HepG2 (cell line): ENCODE measurements at regions not wholly inside any gene's neighbourhood (a gene's known extent, or its start where the extent isn't known, plus 50 kb on each side); places are given as distances from the start of the nearest gene placed in this dataset.

Source experiments
- ARNT2 ChIP-seq: sonication (generic); formaldehyde crosslinking; IDR thresholded peaks from 2 replicates; pipeline ENCODE4 v1.8.0; 2022; ENCODE audit warnings: mild to moderate bottlenecking, low read depth, missing genetic modification reagents, moderate library complexity
- CBX1 ChIP-seq: IDR thresholded peaks from one replicate; pipeline ENCODE4 v1.6.1; 2016; ENCODE audit warnings: antibody characterized with exemption, low read depth
- FOXK1 ChIP-seq: sonication (generic); formaldehyde crosslinking; IDR thresholded peaks from 2 replicates; pipeline ENCODE4 v1.4.0; 2020; ENCODE audit warnings: low read depth, missing genetic modification reagents, borderline replicate concordance
- HNRNPL ChIP-seq: fragments of 200-400 bp; formaldehyde crosslinking; IDR thresholded peaks from 2 replicates; pipeline ENCODE4 v1.6.1; 2017; ENCODE audit warnings: mild to moderate bottlenecking, low read depth, low read length
- KDM2A ChIP-seq: sonication (generic); formaldehyde crosslinking; IDR thresholded peaks from 2 replicates; pipeline ENCODE4 v1.4.0; 2020; ENCODE audit warnings: low read depth, missing genetic modification reagents, borderline replicate concordance
- KLF11 ChIP-seq: IDR thresholded peaks from 2 replicates; pipeline ENCODE4 v1.6.1; 2016; ENCODE audit warnings: missing compliant biosample characterization
- KLF13 ChIP-seq: sonication (generic); formaldehyde crosslinking; IDR thresholded peaks from 2 replicates; pipeline ENCODE4 v1.4.0; 2020; ENCODE audit warnings: mild to moderate bottlenecking, missing genetic modification reagents
- MAFF ChIP-seq: IDR thresholded peaks from 2 replicates; pipeline ENCODE4 v1.6.1; 2011; ENCODE audit warnings: low read depth, low read length, improper control_type of control experiment
- MED1 ChIP-seq: sonication (generic); formaldehyde crosslinking; IDR thresholded peaks from 2 replicates; pipeline ENCODE4 v1.4.0; 2020; ENCODE audit warnings: missing genetic modification reagents
- MXD1 ChIP-seq: sonication (generic); formaldehyde crosslinking; IDR thresholded peaks from 2 replicates; pipeline ENCODE4 v1.4.0; 2020; ENCODE audit warnings: mild to moderate bottlenecking, missing genetic modification reagents
- NCOA1 ChIP-seq: sonication (generic); formaldehyde crosslinking; IDR thresholded peaks from 2 replicates; pipeline ENCODE4 v1.9.0; 2021; ENCODE audit warnings: missing genetic modification reagents
- RCOR2 ChIP-seq: IDR thresholded peaks from 2 replicates; pipeline ENCODE4 v1.6.1; 2016; ENCODE audit warnings: missing biosample characterization, missing genetic modification reagents
- SP2 ChIP-seq: sonication (generic); formaldehyde crosslinking; IDR thresholded peaks from 2 replicates; pipeline ENCODE4 v1.5.1; 2020; ENCODE audit warnings: mild to moderate bottlenecking, missing genetic modification reagents
- TCF7 ChIP-seq: sonication (generic); IDR thresholded peaks from 2 replicates; pipeline ENCODE4 v1.6.1; 2016; ENCODE audit warnings: antibody characterized with exemption, low read depth
- ZIK1 ChIP-seq: sonication (generic); formaldehyde crosslinking; IDR thresholded peaks from 2 replicates; pipeline ENCODE4 v1.5.0; 2020; ENCODE audit warnings: mild to moderate bottlenecking, low read depth, missing genetic modification reagents, borderline replicate concordance
- ZNF329 ChIP-seq: sonication (generic); formaldehyde crosslinking; IDR thresholded peaks from 2 replicates; pipeline ENCODE4 v1.9.0; 2021; ENCODE audit warnings: low read depth, mild to moderate bottlenecking, missing genetic modification reagents
- ZNF567 ChIP-seq: sonication (generic); formaldehyde crosslinking; IDR thresholded peaks from 2 replicates; pipeline ENCODE4 v1.8.1; 2023; ENCODE audit warnings: mild to moderate bottlenecking, missing genetic modification reagents, borderline replicate concordance
- ZNF570 ChIP-seq: sonication (generic); formaldehyde crosslinking; IDR thresholded peaks from 2 replicates; pipeline ENCODE4 v1.4.0; 2020; ENCODE audit warnings: mild to moderate bottlenecking, missing genetic modification reagents, borderline replicate concordance
- ZNF660 ChIP-seq: sonication (generic); formaldehyde crosslinking; IDR thresholded peaks from 2 replicates; pipeline ENCODE4 v1.5.1; 2020; ENCODE audit warnings: mild to moderate bottlenecking, low read depth, missing genetic modification reagents, borderline replicate concordance
- ZNF773 ChIP-seq: sonication (generic); formaldehyde crosslinking; IDR thresholded peaks from 2 replicates; pipeline ENCODE4 v1.4.0; 2020; ENCODE audit warnings: missing genetic modification reagents, borderline replicate concordance
- ZNF83 ChIP-seq: sonication (generic); formaldehyde crosslinking; IDR thresholded peaks from 2 replicates; pipeline ENCODE4 v1.4.0; 2020; ENCODE audit warnings: missing genetic modification reagents, mild to moderate bottlenecking, borderline replicate concordance
- TF ChIP-seq, protein P1 (sequence below): sonication (generic); formaldehyde crosslinking; IDR thresholded peaks from one replicate; pipeline ENCODE4 v1.5.1; 2020; ENCODE audit warnings: mild to moderate bottlenecking, missing genetic modification reagents; ENCODE audit errors: not compliant biosample characterization

GRCh38 chr3:194070634-194071409 lies 65.1 kb upstream of the HES1 start (continued):
- no peak for TF ChIP-seq TCF7
- TF ChIP-seq ARNT2 (CRISPR knock-in tag) = peak; percentile 89
- peak; percentile 71 for TF ChIP-seq MED1 (CRISPR knock-in tag)
- TF ChIP-seq ZNF773 (CRISPR knock-in tag) = peak; percentile 98
- TF ChIP-seq KLF13 = peak; percentile 84
- TF ChIP-seq ZNF570 (CRISPR knock-in tag) = 0 out of 2 replicates have a peak, but pooled peaks have one; percentile 96
- peak; percentile 98 for TF ChIP-seq MXD1
- peak; percentile 94; the same call in 1 of the 2 replicates for TF ChIP-seq ZIK1 (CRISPR knock-in tag)
- peak; percentile 97 for TF ChIP-seq ZNF83
- 0 out of 2 replicates have a peak, but pooled peaks have one; percentile 41 for TF ChIP-seq SP2 (CRISPR knock-in tag)
- peak; percentile 64; the same call in 1 of the 2 replicates for TF ChIP-seq FOXK1 (CRISPR knock-in tag)
- TF ChIP-seq KLF11 (CRISPR knock-in tag) = peak; percentile 95
- TF ChIP-seq RCOR2 (CRISPR knock-in tag) = no peak
- TF ChIP-seq ZNF329 = 0 out of 2 replicates have a peak, but pooled peaks have one; percentile 49
- peak; percentile 77; the same call in 1 of the 2 replicates for TF ChIP-seq NCOA1 (CRISPR knock-in tag)
- TF ChIP-seq HNRNPL = no peak; the same call in 1 of the 2 replicates
- TF ChIP-seq KDM2A (CRISPR knock-in tag) = peak; percentile 82; the same call in 1 of the 2 replicates
- no peak for TF ChIP-seq CBX1
- TF ChIP-seq MAFF = no peak
- TF ChIP-seq, protein P1, sequence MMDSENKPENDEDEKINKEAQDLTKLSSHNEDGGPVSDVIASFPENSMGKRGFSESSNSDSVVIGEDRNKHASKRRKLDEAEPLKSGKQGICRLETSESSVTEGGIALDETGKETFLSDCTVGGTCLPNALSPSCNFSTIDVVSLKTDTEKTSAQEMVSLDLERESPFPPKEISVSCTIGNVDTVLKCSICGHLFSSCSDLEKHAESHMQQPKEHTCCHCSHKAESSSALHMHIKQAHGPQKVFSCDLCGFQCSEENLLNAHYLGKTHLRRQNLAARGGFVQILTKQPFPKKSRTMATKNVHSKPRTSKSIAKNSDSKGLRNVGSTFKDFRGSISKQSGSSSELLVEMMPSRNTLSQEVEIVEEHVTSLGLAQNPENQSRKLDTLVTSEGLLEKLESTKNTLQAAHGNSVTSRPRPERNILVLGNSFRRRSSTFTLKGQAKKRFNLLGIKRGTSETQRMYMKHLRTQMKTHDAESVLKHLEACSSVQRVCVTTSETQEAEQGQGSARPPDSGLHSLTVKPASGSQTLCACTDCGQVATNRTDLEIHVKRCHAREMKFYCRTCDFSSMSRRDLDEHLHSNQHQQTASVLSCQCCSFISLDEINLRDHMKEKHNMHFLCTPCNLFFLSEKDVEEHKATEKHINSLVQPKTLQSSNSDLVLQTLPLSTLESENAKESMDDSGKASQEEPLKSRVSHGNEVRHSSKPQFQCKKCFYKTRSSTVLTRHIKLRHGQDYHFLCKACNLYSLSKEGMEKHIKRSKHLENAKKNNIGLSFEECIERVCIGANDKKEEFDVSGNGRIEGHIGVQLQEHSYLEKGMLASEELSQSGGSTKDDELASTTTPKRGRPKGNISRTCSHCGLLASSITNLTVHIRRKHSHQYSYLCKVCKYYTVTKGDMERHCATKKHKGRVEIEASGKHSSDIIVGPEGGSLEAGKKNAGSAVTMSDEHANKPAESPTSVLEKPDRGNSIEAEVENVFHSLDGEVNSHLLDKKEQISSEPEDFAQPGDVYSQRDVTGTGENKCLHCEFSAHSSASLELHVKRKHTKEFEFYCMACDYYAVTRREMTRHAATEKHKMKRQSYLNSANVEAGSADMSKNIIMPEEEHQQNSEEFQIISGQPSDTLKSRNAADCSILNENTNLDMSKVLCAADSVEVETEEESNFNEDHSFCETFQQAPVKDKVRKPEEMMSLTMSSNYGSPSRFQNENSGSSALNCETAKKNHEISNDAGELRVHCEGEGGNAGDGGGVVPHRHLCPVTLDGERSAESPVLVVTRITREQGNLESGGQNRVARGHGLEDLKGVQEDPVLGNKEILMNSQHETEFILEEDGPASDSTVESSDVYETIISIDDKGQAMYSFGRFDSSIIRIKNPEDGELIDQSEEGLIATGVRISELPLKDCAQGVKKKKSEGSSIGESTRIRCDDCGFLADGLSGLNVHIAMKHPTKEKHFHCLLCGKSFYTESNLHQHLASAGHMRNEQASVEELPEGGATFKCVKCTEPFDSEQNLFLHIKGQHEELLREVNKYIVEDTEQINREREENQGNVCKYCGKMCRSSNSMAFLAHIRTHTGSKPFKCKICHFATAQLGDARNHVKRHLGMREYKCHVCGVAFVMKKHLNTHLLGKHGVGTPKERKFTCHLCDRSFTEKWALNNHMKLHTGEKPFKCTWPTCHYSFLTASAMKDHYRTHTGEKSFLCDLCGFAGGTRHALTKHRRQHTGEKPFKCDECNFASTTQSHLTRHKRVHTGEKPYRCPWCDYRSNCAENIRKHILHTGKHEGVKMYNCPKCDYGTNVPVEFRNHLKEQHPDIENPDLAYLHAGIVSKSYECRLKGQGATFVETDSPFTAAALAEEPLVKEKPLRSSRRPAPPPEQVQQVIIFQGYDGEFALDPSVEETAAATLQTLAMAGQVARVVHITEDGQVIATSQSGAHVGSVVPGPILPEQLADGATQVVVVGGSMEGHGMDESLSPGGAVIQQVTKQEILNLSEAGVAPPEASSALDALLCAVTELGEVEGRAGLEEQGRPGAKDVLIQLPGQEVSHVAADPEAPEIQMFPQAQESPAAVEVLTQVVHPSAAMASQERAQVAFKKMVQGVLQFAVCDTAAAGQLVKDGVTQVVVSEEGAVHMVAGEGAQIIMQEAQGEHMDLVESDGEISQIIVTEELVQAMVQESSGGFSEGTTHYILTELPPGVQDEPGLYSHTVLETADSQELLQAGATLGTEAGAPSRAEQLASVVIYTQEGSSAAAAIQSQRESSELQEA (CRISPR knock-in tag) = peak; percentile 91
- no peak for TF ChIP-seq ZNF660 (CRISPR knock-in tag)
- TF ChIP-seq ZNF567 (CRISPR knock-in tag) = no peak
